ENCODE measurements at regions not wholly inside any gene's neighbourhood (a gene's known extent, or its start where the extent isn't known, plus 50 kb on each side); places are given as distances from the start of the nearest gene placed in this dataset.

DNA sequence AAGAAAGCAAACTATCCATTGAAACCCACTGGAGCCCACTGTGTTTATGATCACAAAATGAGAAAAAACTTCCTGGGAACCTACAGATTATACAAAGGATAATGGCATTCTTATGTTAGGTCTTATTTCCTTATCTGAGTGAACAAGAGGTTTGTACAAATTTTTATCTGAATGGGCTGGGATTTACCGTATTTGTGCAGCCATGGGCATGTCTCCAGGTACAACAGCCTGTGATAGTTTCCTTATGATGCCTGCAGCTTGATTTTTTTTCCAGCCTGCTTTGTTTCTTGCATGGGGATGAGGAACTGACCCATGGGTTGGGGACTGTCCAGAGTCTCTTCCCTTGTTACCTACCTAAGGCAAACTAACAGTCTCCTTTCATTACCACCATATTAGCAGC is 244.0 kb upstream of the RBMY1B start:
- no peaks in the 10 kb centered on the region for H3K4me1 ChIP-seq
- no peaks in the 10 kb centered on the region for H3K27me3 ChIP-seq
- no peak overlapping the region for H3K4me3 ChIP-seq
- intact Hi-C loops (cut with DNase I; ENCODE audit: low total_unique reads) = no loop called here
- WGBS, 2 donors = 18% methylated on average over 1 of the region's 1 CpG; no CpG with 5 or more reads in 1 of the 2 donors
- no peaks in the 10 kb centered on the region for H3K36me3 ChIP-seq (ENCODE audit: low read depth, missing control alignments)
- H3K27ac ChIP-seq = no peak overlapping the region
- H3K9me3 ChIP-seq = no peaks in the 10 kb centered on the region
- no peak for TF ChIP-seq POLR2A (IDR thresholded peaks at IDR 0.05)
- TF ChIP-seq, protein P1, sequence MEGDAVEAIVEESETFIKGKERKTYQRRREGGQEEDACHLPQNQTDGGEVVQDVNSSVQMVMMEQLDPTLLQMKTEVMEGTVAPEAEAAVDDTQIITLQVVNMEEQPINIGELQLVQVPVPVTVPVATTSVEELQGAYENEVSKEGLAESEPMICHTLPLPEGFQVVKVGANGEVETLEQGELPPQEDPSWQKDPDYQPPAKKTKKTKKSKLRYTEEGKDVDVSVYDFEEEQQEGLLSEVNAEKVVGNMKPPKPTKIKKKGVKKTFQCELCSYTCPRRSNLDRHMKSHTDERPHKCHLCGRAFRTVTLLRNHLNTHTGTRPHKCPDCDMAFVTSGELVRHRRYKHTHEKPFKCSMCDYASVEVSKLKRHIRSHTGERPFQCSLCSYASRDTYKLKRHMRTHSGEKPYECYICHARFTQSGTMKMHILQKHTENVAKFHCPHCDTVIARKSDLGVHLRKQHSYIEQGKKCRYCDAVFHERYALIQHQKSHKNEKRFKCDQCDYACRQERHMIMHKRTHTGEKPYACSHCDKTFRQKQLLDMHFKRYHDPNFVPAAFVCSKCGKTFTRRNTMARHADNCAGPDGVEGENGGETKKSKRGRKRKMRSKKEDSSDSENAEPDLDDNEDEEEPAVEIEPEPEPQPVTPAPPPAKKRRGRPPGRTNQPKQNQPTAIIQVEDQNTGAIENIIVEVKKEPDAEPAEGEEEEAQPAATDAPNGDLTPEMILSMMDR (IDR thresholded peaks at IDR 0.05) = no peak
- peak; percentile 18 for DNase-seq

GRCh38 chrY:21287769-21288168 is 223.4 kb upstream of the RBMY1B start:
- Histone ChIP-seq H3K27ac (no peak overlapping the region), H3K27me3 (no peaks in the 10 kb centered on the region), H3K4me1 (no peaks in the 10 kb centered on the region), H3K4me3 (no peak overlapping the region), H3K9me3 (no peaks in the 10 kb centered on the region), H3K36me3 (ENCODE audit: low read depth, missing control alignments) (no peaks in the 10 kb centered on the region)
- WGBS, 2 donors = 48 to 58% methylated on average over 4 of the region's 4 CpGs
- DNase-seq = no peak
- intact Hi-C loops (cut with DNase I; ENCODE audit: low total_unique reads) = no loop called here
- TF ChIP-seq, protein P1 (IDR thresholded peaks at IDR 0.05) = no peak
- TF ChIP-seq POLR2A (IDR thresholded peaks at IDR 0.05) = no peak

GRCh38 chrY:21288908-21289307 is 222.2 kb upstream of the RBMY1B start:
- TF ChIP-seq POLR2A (IDR thresholded peaks at IDR 0.05) = no peak
- TF ChIP-seq, protein P1 (IDR thresholded peaks at IDR 0.05) = no peak
- DNase-seq = no peak
- H3K36me3 ChIP-seq (ENCODE audit: low read depth, missing control alignments) = no peaks in the 10 kb centered on the region
- no peak overlapping the region for H3K4me3 ChIP-seq
- no peaks in the 10 kb centered on the region for H3K27me3 ChIP-seq
- intact Hi-C loops (cut with DNase I; ENCODE audit: low total_unique reads) = no loop called here
- H3K9me3 ChIP-seq = no peaks in the 10 kb centered on the region
- no peaks in the 10 kb centered on the region for H3K4me1 ChIP-seq
- no peak overlapping the region for H3K27ac ChIP-seq
- 58 to 76% methylated on average over 3 of the region's 3 CpGs for WGBS, 2 donors

DNA sequence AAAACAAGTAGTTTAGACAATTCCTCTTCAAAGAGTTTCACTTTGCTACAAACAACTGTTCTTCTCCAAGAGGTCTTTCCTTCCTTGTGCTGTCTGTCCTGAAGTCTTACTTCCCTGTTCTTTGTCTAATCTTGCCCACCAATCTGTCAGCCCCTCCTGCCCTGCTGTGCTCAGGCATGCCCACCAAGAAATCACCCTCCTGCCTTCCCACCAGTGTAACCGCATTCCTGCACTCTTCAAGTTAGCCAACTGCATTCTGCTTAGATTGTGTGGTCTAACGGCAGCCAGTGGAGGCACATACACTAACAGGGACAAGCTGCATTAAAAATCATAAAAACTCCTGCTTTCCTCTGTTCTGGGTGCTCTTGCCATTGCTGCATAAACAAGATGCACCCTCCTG is 215.9 kb upstream of the RBMY1B start:
- TF ChIP-seq, protein P1 (IDR thresholded peaks at IDR 0.05) = no peak
- TF ChIP-seq POLR2A (IDR thresholded peaks at IDR 0.05) = no peak
- no peaks in the 10 kb centered on the region for H3K27me3 ChIP-seq
- H3K36me3 ChIP-seq (ENCODE audit: low read depth, missing control alignments) = no peaks in the 10 kb centered on the region
- no peak for DNase-seq
- no peak overlapping the region for H3K4me3 ChIP-seq
- no peaks in the 10 kb centered on the region for H3K9me3 ChIP-seq
- no peak overlapping the region for H3K27ac ChIP-seq
- 75 to 82% methylated on average over 2 of the region's 2 CpGs for WGBS, 2 donors
- intact Hi-C loops (cut with DNase I; ENCODE audit: low total_unique reads) = no loop called here
- H3K4me1 ChIP-seq = no peaks in the 10 kb centered on the region

DNA sequence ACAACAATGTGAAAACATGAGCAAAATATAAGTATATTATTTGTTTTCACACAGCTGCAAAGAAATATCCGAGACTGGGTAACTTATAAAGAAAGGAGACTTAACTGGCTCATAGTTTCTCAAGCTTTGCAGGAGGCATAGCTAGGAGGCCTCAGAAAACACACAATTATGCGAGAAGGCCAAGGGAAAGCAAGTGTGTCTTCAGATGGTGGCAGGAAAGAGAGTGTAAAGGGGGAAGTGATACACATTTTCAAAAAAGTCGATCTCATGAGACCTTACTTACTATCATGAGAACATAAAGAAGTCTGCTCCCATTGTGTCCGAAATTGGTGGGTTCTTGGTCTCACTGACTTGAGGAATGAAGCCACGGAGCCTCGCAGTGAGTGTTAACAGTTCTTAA is 208.9 kb upstream of the RBMY1B start:
- WGBS, 2 donors = 71 to 82% methylated on average over 5 to 6 of the region's 6 CpGs
- Histone ChIP-seq H3K27me3 (no peaks in the 10 kb centered on the region), H3K4me1 (no peaks in the 10 kb centered on the region), H3K4me3 (no peak overlapping the region), H3K27ac (no peak overlapping the region), H3K9me3 (no peaks in the 10 kb centered on the region), H3K36me3 (ENCODE audit: low read depth, missing control alignments) (no peaks in the 10 kb centered on the region)
- no peak for TF ChIP-seq POLR2A (IDR thresholded peaks at IDR 0.05)
- TF ChIP-seq, protein P1 (IDR thresholded peaks at IDR 0.05) = no peak
- intact Hi-C loops (cut with DNase I; ENCODE audit: low total_unique reads) = no loop called here
- DNase-seq = no peak
